ENCODE measurements at regions not wholly inside any gene's neighbourhood (a gene's known extent, or its start where the extent isn't known, plus 50 kb on each side); places are given as distances from the start of the nearest gene placed in this dataset.

GRCh38 chr2:62319070-62319469 is 123.2 kb downstream of the B3GNT2 start:
- Histone ChIP-seq H3K36me3 (no peaks in the 10 kb centered on the region), H3K27me3 (no peaks in the 10 kb centered on the region), H3K27ac (no peak overlapping the region), H3K4me3 (no peak overlapping the region), H3K9me3 (no peaks in the 10 kb centered on the region), H3K4me1 (no peaks in the 10 kb centered on the region)
- ATAC-seq (no peak), DNase-seq (no peak)
- no peak for TF ChIP-seq CTCF (IDR thresholded peaks at IDR 0.05)
- intact Hi-C loops (cut with DNase I): no loop called here
- WGBS, 2 donors: 56 to 61% methylated on average over 1 of the region's 1 CpG

- 65 to 74% methylated on average over 4 of the region's 4 CpGs for WGBS, 2 donors
- no peak overlapping the region for H3K4me3 ChIP-seq
- no peak for ATAC-seq
These were observed 119.6 kb downstream of the B3GNT2 start for GRCh38 chr2:62315476-62315875.

GRCh38 chr2:62314291-62314690 is 118.4 kb downstream of the B3GNT2 start:
- Histone ChIP-seq H3K27me3 (no peaks in the 10 kb centered on the region), H3K9me3 (no peaks in the 10 kb centered on the region), H3K4me1 (peaks cover 0 to 16% (median 12%) of the 10 kb centered on the region in 9 donors), H3K4me3 (no peak overlapping the region), H3K36me3 (no peaks in the 10 kb centered on the region), H3K27ac (peak overlapping the region in 1 of 10 donors; percentile 22)
- intact Hi-C loops (cut with DNase I): no loop called here
- no peak for TF ChIP-seq CTCF (IDR thresholded peaks at IDR 0.05)
- DNase-seq (no peak), ATAC-seq (no peak)
- 85 to 91% methylated on average over 2 of the region's 2 CpGs for WGBS, 2 donors

More at GRCh38 chr2:62315476-62315875, 119.6 kb downstream of the B3GNT2 start:
- Histone ChIP-seq H3K36me3 (no peaks in the 10 kb centered on the region), H3K4me1 (peaks cover 0 to 4% (median under 1%) of the 10 kb centered on the region in 9 donors), H3K27ac (no peak overlapping the region), H3K9me3 (no peaks in the 10 kb centered on the region), H3K27me3 (no peaks in the 10 kb centered on the region)
- DNase-seq: no peak
- TF ChIP-seq CTCF (IDR thresholded peaks at IDR 0.05): no peak
- intact Hi-C loops (cut with DNase I): no loop called here

- ATAC-seq (no peak), DNase-seq (no peak)
- H3K27ac ChIP-seq: peak overlapping the region in 1 of 10 donors; percentile 22
- WGBS, 2 donors: 86 to 96% methylated on average over 3 of the region's 3 CpGs
- no peak overlapping the region for H3K4me3 ChIP-seq
- H3K4me1 ChIP-seq: peaks cover 0 to 21% (median 16%) of the 10 kb centered on the region in 9 donors
- no peaks in the 10 kb centered on the region for H3K27me3 ChIP-seq
- H3K9me3 ChIP-seq: no peaks in the 10 kb centered on the region
- no peaks in the 10 kb centered on the region for H3K36me3 ChIP-seq
- intact Hi-C loops (cut with DNase I): no loop called here
- no peak for TF ChIP-seq CTCF (IDR thresholded peaks at IDR 0.05)
These were observed 117.7 kb downstream of the B3GNT2 start for GRCh38 chr2:62313449-62314227.

Measured in heart right ventricle (tissue), 16 donors.